C4-2B (cell line): ENCODE measurements at regions not wholly inside any gene's neighbourhood (a gene's known extent, or its start where the extent isn't known, plus 50 kb on each side); places are given as distances from the start of the nearest gene placed in this dataset.

Experiments used
- H3K27ac ChIP-seq: fragments of 450-650 bp; 2 replicates; pipeline ENCODE4 v1.5.1; 2017
- ZFX ChIP-seq: fragments of 450-650 bp; IDR thresholded peaks from 2 replicates; pipeline ENCODE4 v1.6.1; 2017
- TF ChIP-seq, protein P1 (sequence below): fragments of 450-650 bp; conservative IDR thresholded peaks from 2 replicates; pipeline ENCODE4 v1.5.1; 2017; ENCODE audit warnings: mild to moderate bottlenecking

- H3K27ac ChIP-seq: no peak overlapping the region
- TF ChIP-seq, protein P1, sequence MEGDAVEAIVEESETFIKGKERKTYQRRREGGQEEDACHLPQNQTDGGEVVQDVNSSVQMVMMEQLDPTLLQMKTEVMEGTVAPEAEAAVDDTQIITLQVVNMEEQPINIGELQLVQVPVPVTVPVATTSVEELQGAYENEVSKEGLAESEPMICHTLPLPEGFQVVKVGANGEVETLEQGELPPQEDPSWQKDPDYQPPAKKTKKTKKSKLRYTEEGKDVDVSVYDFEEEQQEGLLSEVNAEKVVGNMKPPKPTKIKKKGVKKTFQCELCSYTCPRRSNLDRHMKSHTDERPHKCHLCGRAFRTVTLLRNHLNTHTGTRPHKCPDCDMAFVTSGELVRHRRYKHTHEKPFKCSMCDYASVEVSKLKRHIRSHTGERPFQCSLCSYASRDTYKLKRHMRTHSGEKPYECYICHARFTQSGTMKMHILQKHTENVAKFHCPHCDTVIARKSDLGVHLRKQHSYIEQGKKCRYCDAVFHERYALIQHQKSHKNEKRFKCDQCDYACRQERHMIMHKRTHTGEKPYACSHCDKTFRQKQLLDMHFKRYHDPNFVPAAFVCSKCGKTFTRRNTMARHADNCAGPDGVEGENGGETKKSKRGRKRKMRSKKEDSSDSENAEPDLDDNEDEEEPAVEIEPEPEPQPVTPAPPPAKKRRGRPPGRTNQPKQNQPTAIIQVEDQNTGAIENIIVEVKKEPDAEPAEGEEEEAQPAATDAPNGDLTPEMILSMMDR: no peak
- TF ChIP-seq ZFX: no peak
Measured at GRCh38 chr2:189248141-189248540, 68.6 kb upstream of the COL5A2 start.

- no peak for TF ChIP-seq ZFX
- TF ChIP-seq, protein P1: no peak
- H3K27ac ChIP-seq: no peak overlapping the region
Measured at GRCh38 chr2:189249171-189249570, 69.6 kb upstream of the COL5A2 start.

DNA sequence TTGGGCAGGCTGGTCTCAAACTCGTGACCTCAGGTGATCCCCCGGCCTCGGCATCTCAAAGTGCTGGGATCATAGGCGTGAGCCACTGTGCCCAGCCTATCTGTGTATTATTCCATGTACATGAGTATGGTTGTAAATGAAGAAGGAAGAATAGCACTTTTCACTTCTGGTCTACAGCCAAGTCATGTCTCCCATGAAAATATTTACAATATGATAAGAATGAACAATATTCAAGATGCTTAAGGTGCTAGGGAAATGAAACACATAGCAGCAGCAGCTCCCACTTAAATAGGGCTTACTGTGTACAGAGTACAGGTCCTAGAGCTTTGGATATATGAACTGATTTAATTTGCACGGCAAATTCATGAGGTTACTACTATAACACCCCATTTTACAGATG, 70.3 kb upstream of the COL5A2 start:
- TF ChIP-seq ZFX: no peak
- TF ChIP-seq, protein P1: no peak
- H3K27ac ChIP-seq: no peak overlapping the region

GRCh38 chr2:189252991-189253675, 73.6 kb upstream of the COL5A2 start:
- TF ChIP-seq ZFX: no peak
- TF ChIP-seq, protein P1: no peak
- H3K27ac ChIP-seq: no peak overlapping the region

DNA sequence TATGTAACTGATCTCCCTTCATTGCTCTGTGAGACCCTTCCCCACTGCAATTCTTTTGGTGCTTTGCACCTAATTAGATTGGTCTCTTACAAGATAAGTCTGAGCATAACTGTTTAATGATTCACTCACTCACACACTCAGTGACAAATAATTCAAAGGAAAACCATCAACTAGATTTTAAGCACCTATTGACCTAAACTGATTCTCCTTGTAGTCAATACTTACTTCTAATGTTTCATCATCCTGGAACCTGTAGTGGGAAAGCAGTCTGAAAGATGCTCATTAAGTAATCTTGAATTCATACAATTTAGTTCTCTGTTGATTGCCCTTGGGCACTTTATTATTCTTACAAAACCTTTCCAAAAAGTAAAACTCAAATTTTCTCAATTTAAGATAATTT, 74.3 kb upstream of the COL5A2 start:
- TF ChIP-seq ZFX: no peak
- TF ChIP-seq, protein P1: no peak
- no peak overlapping the region for H3K27ac ChIP-seq

- no peak overlapping the region for H3K27ac ChIP-seq
- TF ChIP-seq, protein P1: no peak
- TF ChIP-seq ZFX: no peak
Measured at GRCh38 chr2:189254268-189254883, 74.8 kb upstream of the COL5A2 start.

DNA sequence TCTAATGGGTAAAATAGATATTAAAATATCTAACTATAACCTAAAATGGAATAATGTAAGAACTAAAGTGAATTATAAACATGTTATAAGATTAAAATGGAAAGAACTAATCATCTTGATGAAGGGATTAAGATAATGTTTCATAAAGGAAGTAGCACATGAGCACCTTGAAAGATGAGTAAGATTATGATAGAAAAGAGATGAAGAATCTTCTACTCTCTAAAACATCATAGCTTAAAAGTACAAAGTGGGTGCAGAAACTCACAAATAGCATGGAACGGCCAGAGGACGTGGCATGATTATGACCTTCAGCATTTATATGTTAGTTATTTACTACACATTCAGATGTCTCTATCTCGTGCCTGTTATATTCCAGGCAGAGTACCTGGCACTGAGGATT, 76.2 kb upstream of the COL5A2 start:
- TF ChIP-seq ZFX: no peak
- TF ChIP-seq, protein P1: no peak
- H3K27ac ChIP-seq: no peak overlapping the region
